Osteoblast (primary cell): ENCODE measurements at regions not wholly inside any gene's neighbourhood (a gene's known extent, or its start where the extent isn't known, plus 50 kb on each side); places are given as distances from the start of the nearest gene placed in this dataset.

Experiments used
- DNase-seq: peaks from one replicate; pipeline ENCODE4 v3.0.0; 2011; ENCODE audit warnings: low spot score, mixed read lengths; ENCODE audit not compliant: insufficient read length; ENCODE audit errors: missing footprints
- H2AFZ ChIP-seq: 2 replicates; pipeline ENCODE4 v1.6.0; 2011; ENCODE audit warnings: mild to moderate bottlenecking, low read length
- H3K27ac ChIP-seq: 2 replicates; pipeline ENCODE4 v1.5.1; 2011; ENCODE audit warnings: mild to moderate bottlenecking, low read depth, low read length, moderate library complexity
- H3K27me3 ChIP-seq: 2 replicates; pipeline ENCODE4 v1.6.0; 2012; ENCODE audit warnings: mild to moderate bottlenecking, control low read depth, inconsistent platforms, low read length, moderate library complexity; ENCODE audit not compliant: insufficient read depth
- H3K36me3 ChIP-seq: 2 replicates; pipeline ENCODE4 v1.5.1; 2011; ENCODE audit warnings: mild to moderate bottlenecking, low read length, control low read depth, moderate library complexity; ENCODE audit not compliant: insufficient read depth
- H3K4me1 ChIP-seq: 2 replicates; pipeline ENCODE4 v1.5.1; 2011; ENCODE audit warnings: mild to moderate bottlenecking, low read length, control low read depth, moderate library complexity; ENCODE audit not compliant: insufficient read depth
- H3K4me2 ChIP-seq: 2 replicates; pipeline ENCODE4 v1.6.0; 2011; ENCODE audit warnings: mild to moderate bottlenecking, low read length; ENCODE audit not compliant: insufficient read depth
- H3K4me3 ChIP-seq: fragments of 200-600 bp; sonication (generic); 3 replicates; pipeline ENCODE4 v1.5.1; 2012; ENCODE audit warnings: mild to moderate bottlenecking, low read length, inconsistent platforms; ENCODE audit not compliant: insufficient read depth
- H3K79me2 ChIP-seq: 2 replicates; pipeline ENCODE4 v1.6.0; 2012; ENCODE audit warnings: mild to moderate bottlenecking, low read length, control low read depth, inconsistent platforms; ENCODE audit not compliant: insufficient read depth
- H3K9me3 ChIP-seq: 2 replicates; pipeline ENCODE4 v1.5.1; 2011; ENCODE audit warnings: low read depth, low read length, control low read depth
- H4K20me1 ChIP-seq: 2 replicates; pipeline ENCODE4 v1.6.0; 2012; ENCODE audit warnings: mild to moderate bottlenecking, low read length, control low read depth; ENCODE audit not compliant: insufficient read depth
- TF ChIP-seq, protein P1 (sequence below): IDR thresholded peaks from 2 replicates; pipeline ENCODE4 v1.5.1; 2011; ENCODE audit warnings: mild to moderate bottlenecking, low read depth, low read length, moderate library complexity; ENCODE audit errors: extremely low read depth

- Histone ChIP-seq H3K36me3 (no peaks in the 10 kb centered on the region), H2AFZ (no peak overlapping the region), H3K4me1 (peaks cover under 1% of the 10 kb centered on the region), H3K79me2 (no peaks in the 10 kb centered on the region), H3K4me3 (no peak overlapping the region), H4K20me1 (no peaks in the 10 kb centered on the region), H3K4me2 (no peak overlapping the region), H3K9me3 (no peaks in the 10 kb centered on the region), H3K27ac (no peak overlapping the region), H3K27me3 (peaks cover 5% of the 10 kb centered on the region)
- DNase-seq, result no peak
- TF ChIP-seq, protein P1, sequence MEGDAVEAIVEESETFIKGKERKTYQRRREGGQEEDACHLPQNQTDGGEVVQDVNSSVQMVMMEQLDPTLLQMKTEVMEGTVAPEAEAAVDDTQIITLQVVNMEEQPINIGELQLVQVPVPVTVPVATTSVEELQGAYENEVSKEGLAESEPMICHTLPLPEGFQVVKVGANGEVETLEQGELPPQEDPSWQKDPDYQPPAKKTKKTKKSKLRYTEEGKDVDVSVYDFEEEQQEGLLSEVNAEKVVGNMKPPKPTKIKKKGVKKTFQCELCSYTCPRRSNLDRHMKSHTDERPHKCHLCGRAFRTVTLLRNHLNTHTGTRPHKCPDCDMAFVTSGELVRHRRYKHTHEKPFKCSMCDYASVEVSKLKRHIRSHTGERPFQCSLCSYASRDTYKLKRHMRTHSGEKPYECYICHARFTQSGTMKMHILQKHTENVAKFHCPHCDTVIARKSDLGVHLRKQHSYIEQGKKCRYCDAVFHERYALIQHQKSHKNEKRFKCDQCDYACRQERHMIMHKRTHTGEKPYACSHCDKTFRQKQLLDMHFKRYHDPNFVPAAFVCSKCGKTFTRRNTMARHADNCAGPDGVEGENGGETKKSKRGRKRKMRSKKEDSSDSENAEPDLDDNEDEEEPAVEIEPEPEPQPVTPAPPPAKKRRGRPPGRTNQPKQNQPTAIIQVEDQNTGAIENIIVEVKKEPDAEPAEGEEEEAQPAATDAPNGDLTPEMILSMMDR, result no peak
These were observed 304.5 kb upstream of the PKDCC start for GRCh38 chr2:41743324-41743723.

- Histone ChIP-seq H2AFZ (no peak overlapping the region), H4K20me1 (no peaks in the 10 kb centered on the region), H3K27me3 (no peaks in the 10 kb centered on the region), H3K36me3 (no peaks in the 10 kb centered on the region), H3K79me2 (no peaks in the 10 kb centered on the region), H3K4me2 (no peak overlapping the region), H3K9me3 (no peaks in the 10 kb centered on the region), H3K4me3 (no peak overlapping the region), H3K4me1 (no peaks in the 10 kb centered on the region), H3K27ac (no peak overlapping the region)
- TF ChIP-seq, protein P1, result no peak
- no peak for DNase-seq
These were observed 297.0 kb upstream of the PKDCC start for GRCh38 chr2:41750829-41751228.

GRCh38 chr2:41759880-41760279, 287.9 kb upstream of the PKDCC start:
- H3K27ac ChIP-seq, result no peak overlapping the region
- TF ChIP-seq, protein P1, result no peak
- H3K4me3 ChIP-seq, result no peak overlapping the region
- DNase-seq, result no peak
- no peaks in the 10 kb centered on the region for H3K27me3 ChIP-seq
- no peaks in the 10 kb centered on the region for H3K4me1 ChIP-seq
- H3K79me2 ChIP-seq, result no peaks in the 10 kb centered on the region
- H4K20me1 ChIP-seq, result no peaks in the 10 kb centered on the region
- H2AFZ ChIP-seq, result no peak overlapping the region
- H3K36me3 ChIP-seq, result no peaks in the 10 kb centered on the region
- no peaks in the 10 kb centered on the region for H3K9me3 ChIP-seq
- no peak overlapping the region for H3K4me2 ChIP-seq

DNA sequence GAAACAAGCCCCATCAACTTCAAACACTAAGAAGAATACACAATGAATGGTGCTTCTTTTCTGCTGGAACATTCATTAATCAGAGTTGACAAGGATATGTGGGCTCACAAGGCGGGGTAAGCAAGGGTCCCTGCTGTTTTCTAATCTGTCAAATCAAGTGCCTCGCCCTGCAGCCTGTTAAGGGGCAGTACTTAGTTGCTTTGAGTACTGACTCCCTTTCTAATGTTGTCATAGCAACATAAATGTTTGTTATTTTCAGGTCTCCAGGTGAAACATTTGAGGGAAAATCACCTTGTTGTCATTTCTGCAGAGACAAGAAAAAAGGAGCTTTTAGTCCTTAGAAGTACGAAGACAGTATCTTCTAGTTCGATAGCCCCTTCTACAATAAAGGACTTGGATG, 284.7 kb upstream of the PKDCC start:
- H3K4me3 ChIP-seq, result no peak overlapping the region
- no peak for DNase-seq
- no peaks in the 10 kb centered on the region for H3K4me1 ChIP-seq
- H3K27ac ChIP-seq, result no peak overlapping the region
- H3K79me2 ChIP-seq, result no peaks in the 10 kb centered on the region
- H4K20me1 ChIP-seq, result no peaks in the 10 kb centered on the region
- no peak overlapping the region for H2AFZ ChIP-seq
- no peak overlapping the region for H3K4me2 ChIP-seq
- TF ChIP-seq, protein P1, result no peak
- H3K27me3 ChIP-seq, result no peaks in the 10 kb centered on the region
- H3K36me3 ChIP-seq, result no peaks in the 10 kb centered on the region
- no peaks in the 10 kb centered on the region for H3K9me3 ChIP-seq
